GM19372 (cell line): ENCODE measurements at regions not wholly inside any gene's neighbourhood (a gene's known extent, or its start where the extent isn't known, plus 50 kb on each side); places are given as distances from the start of the nearest gene placed in this dataset.

Experiments
- ATAC-seq: cut with Tn5 transposase; IDR thresholded peaks from one replicate; pipeline ENCODE4 v1.9.1; 2021; ENCODE audit warnings: mild to moderate bottlenecking, low read depth, moderate library complexity; ENCODE audit not compliant: unreplicated experiment

DNA sequence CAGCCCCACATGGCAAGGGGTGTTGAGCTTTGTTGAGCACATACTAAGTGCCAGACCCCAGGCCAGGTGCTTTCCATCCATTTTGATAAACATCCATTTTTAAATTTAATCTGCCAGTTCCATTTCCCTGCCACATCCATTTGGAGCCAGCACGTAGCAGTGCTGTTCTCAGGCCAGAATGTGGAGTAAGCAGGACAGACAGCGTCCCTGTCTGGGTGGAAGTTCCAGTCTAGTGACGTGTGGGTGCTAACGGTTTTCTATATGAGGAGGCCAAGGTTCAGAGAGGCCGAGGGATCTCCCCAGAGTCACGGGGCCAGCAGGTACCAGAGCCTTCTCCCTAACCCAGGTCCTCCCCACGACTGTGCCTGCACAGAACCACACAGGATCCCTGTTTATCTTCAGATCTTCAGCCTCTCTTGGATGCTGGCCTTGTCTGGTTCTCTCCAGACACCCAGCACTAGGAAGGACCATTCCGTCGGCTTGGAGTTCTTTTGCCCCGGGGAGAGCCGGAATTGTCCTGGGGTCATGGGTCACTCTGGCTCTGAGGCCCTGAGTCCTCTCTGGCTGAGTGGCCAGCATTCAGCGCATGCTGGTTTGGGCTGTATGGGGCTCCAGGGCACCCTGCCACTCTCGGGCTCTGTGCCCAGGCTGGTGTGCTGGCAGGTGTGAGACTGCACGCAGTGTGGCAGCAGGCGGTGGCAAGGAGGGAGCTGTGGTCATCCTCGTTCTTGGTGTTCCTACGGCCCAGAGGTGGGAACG, 63.6 kb upstream of the PPARA start:
- no peak for ATAC-seq

DNA sequence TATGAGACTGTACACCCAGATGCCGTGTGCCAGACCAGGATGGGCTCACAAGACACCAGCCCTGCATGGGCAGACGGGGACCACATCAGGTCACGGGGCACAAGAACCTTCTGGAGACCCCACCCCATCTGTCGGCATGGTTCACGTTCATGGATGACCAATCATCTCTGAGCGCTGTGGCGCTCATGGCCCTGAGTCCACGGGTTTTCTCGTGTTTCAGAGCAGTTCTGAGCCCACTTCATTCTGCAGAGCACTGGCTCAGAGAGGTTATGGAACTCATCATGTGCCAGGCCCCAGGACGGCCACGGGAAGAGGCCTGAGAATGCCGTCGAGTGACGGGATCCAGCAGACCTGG, 63.0 kb upstream of the PPARA start:
- ATAC-seq: no peak

DNA sequence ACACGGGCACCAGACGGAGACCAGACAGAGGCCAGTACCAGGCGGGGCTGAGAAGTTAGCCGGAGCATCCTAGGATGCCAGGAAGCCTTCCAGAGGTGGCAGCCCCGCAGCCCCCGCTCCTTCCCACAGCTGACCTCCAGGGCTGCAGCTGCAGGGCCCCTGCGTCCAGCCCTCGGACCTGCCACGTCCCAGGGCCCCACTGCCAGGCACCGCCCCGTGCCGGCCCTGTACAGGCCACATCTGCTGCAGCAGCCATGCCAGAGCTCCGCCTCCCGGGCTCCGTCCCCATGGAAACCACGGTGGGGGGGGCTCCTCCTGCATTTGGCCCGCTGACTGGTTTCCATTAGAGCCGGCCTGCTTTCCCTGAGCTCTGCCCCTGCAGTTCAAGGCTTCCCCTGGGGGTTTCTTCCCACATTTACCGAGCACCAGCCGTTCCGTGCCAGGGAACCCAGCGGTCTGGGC, 62.5 kb upstream of the PPARA start:
- no peak for ATAC-seq

DNA sequence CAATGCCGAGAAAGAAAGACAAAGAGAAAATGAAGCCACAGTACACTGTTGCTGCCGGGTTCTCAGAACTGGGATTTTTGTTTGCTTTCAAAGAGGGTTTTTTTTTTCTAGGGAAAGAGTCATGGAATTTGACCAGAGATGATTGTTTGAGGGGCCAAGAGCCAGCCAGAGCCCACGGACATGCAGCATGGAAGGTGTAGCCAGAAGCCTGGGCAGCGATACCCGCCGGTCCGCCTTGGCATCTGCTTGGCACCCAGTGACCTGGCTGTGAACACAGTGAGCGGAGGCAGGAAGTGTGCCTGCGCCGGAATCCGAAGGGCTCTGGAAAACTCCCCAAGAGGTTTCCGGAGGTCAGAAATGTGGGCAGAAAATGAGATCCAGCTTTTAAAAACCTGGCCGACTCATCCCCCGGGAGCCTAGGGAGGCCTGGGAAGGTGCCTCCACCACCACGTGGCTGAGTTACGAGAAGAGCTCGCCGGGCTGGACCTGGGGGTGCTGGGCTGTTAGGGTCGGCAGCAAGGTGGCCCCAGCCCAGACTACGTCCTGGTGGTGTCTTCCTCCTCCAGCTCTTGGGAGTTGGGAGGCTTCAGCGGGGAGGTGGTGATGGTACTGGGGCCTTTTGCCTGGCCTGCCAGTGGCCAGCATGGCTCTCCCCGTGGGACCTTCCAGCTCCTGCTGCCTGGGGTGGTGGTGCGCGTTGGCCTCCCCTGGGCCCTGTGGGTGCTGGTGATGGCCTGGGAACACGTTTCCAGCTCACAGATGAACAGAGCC, 61.6 kb upstream of the PPARA start:
- ATAC-seq: no peak

DNA sequence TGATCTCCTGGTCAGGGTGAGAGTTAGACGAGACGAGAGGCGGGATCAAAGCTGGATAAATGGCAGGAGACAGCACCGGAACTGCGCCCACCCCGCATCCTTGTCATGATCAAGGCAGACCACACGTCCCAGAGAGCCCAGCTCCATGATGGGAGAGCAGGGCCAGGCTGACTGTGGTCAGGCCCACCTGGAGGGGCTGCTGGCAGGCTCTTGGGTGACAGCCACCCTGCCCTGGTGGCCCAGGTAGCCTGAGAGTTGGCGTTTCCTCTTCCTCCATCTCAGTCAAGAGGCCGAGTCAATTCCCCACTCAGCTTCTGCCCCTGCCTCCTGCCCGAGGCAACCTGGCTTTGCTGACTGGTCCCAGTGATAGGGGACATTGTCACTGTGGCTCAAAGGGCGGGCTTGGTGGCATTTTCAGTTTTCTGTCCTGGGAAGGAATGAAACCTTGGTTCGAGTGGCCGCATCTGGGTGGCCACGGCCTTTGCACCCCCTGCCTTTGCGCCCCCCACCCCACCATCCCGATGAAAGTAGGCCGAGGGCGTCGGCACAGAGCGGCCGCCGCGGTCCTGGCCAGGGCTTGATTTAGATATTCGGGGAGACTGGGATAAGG, 60.8 kb upstream of the PPARA start:
- no peak for ATAC-seq

DNA sequence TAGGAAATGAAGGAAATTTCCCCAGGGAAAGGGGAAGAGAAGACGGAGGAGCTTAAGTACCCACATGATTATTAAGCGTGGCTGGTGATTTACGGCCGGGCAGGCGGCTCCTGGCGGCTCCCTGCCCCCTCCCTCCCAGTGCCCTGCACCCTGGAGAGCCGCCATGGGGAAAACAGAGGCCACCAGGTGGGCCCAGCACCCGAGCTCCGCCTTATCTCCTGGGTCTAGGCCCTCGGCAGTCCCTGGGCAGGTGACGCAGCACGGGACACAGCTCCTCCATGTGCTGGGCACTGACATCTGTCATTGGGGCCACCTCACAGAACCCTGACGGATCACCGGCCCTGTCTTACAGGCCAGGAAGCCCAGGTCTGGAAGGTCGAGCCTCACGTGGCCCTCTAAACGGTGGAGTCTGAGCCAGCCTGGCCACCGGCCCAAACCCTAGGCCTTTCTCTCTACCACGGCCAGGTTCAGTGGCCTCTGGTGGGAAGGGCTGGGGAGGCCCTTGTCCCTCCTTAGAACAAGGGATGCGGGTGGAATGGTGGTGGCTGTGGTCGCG, 60.2 kb upstream of the PPARA start:
- no peak for ATAC-seq

DNA sequence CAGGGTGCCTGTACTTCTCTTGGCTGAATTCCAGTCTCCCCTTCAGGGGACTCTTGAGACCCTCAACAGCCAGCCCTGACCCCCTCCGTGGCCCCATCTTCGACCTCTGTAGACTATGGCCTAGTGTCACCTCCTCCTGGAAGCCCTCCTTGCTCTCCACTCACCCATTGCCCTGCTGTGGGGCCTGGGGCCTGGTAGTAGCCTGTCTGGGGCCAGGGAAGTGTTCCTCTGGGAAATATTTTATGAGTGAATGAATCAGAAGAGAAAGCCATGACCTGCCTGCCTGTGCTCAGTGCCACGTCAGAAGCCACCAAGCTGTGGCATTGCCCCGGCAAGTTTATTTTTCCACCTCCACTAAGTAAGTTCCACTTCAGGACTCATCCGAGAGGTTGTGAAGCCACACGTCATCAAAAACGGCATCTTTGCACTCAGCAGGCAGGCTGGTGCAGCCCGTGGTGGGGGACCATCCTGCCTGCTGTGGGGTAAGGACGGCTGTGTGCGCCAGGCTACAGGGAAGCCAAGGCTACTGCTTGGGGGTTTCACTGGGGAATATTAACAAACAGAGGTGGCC, 59.6 kb upstream of the PPARA start:
- ATAC-seq: no peak

DNA sequence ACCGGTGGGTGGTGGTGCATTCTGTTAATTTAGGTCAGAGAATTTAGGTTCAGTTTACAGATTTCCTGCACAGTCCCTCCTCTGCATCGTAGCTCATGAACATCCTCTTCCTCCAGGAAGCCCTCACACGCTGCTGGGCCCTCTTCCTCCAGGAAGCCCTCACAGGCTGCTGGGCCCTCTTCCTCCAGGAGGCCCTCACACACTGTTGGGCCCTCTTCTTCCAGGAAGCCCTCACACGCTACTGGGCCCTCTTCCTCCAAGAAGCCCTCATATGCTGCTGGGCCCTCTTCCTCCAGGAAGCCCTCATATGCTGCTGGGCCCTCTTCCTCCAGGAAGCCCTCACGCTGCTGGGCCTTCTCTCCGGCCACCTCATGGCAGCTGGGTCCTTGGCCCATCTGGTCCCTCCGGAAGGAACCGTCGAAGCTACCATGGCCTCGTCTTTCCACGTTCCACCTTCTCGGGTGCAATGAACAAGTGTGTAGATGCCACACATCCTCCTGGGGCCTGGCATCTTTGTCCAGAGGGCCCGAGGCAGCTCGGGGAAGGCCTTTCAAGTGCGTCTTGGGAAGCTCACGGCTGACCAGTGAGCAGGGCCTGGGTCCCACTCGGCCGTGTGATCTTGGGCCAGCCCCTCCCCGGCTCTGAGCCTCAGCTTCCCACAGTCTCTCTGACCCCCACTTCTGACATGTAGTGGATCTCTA, 58.9 kb upstream of the PPARA start:
- no peak for ATAC-seq

DNA sequence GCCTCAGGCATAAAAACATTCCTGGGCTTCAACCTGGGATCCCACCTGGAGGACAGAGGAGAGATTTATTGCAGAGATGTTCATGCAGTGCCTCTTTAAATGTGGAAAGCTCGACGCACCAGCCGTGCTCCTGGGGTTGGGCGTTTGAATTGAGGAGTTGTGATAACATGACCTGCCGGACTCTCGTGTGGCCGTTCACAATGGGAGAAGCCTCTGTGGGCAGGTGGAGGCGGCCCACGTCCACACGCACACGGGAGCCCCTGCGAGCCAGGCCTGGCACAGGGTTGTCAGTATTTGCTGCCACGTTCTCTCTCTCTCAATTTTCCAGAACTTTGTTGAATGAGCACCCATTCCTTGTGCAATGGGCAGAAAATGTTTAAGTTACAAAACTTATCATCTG, 58.3 kb upstream of the PPARA start:
- ATAC-seq: no peak

DNA sequence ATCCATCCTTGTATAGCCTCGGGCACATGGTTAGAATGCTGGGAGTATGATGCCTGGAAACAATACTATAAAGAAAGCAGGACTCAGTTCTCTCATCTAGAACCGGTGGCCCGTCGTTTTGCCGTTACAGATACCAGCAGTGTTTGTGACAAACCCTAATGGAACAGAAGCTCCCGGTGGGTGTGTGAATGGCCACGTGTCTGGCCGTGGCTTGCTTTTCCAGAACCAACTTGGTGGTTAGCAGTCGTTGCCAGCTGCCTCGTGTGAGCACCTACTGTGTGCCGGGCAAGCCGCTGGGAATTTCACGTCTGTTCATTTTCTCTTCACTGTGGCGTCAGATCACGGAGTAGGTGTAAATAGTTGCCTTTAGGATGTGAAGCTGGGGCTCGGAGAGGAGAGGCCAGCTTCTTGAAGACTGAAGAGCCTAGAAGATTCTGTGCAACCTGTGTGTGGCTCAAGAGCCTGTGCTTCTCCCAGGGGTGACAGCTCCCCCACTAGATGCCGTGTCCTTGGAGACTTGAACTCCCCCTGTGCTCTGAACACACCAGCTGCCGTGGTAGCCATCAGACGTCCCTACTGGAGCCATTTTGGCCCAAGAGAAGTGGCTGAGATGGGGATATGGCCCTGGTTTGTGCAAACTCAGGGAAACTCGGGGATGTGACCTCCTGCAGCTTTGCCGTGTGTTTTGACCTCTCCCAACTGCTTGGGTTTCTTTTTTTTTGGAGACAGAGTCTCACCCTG, 57.5 kb upstream of the PPARA start:
- no peak for ATAC-seq

DNA sequence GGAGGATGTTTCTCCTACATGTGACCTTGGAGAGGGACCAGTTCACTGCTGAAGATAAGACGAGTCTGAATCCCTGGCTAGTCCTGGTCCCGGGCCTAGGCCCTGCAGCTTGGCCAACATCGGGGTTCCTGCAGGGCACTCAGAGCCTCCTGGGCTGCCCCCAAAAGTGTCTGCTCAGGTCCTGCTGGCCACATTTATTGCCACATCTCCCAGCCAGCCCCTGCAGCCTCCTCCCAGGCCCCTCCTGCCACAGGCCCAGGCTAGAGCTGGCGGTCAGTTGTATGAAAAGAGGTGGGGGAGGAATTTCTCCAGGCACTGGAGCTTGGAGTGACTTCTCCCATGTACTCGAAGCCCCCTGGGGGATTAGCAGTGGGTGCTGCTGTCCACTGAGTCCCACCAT, 56.5 kb upstream of the PPARA start:
- ATAC-seq: no peak

DNA sequence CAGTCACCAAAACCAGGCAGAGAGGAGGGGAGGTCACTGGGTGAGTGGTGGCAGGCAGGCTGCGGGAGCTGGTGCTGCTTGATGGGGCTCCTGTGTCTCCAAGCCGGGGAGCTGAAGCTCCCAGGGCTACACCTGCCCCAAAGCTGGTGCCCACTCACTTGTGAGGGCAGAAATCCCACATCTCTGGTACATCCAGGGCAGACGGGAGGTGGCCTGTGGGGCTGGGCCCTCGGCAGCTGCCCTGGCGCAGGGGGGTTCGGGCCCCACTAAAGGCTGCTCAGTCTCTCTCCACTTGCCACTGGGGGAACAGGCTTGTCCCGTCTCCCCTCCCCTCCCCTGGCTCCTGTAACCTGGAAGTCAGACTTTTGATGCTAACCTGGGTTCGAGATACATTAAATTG, 55.6 kb upstream of the PPARA start:
- ATAC-seq: no peak

DNA sequence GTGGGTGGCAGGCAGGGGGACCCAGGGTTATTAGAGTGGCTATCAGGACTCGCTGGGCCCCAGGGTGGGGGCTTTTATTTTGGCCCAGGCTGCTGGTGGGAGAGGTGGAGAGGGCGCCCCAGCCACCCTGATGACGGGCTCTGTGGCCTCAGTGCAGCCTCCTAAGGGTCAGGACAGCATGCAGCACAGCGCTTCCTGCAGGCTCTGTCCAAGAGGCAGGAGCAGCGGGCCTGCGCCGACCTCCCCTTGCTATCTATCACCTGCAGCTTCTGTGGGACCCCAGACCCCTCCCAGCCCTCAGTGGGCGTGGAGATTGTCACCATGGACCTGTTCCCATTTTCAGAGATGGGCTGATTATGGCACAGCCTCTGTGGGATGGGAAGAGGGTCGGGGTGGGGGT, 54.3 kb upstream of the PPARA start:
- ATAC-seq: no peak

DNA sequence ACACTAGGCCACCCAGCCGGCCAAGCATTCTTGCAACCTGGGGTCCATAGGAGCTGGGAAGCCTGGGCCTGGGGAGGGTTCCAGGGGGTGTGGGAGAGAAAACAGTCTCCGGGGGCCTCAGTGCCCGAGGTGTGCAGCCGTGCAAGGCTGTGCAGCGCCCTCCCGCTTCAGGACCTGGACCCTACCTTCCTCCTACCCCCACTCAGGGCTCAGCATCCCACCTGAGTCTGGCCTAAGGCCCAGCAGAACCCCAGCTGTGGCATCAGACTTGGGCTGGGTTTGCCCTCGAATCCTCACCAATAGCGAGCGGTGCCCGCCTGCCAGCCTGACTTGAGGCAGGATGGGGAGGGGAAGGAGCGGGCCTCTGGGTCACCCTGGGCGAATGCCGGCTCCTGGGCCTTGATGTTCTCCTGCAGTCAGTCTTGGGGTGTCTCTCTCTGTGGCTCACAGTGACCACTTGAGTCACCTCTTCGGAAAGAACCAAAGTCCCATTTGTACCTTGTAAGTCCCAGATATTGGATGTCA, 53.6 kb upstream of the PPARA start:
- no peak for ATAC-seq

DNA sequence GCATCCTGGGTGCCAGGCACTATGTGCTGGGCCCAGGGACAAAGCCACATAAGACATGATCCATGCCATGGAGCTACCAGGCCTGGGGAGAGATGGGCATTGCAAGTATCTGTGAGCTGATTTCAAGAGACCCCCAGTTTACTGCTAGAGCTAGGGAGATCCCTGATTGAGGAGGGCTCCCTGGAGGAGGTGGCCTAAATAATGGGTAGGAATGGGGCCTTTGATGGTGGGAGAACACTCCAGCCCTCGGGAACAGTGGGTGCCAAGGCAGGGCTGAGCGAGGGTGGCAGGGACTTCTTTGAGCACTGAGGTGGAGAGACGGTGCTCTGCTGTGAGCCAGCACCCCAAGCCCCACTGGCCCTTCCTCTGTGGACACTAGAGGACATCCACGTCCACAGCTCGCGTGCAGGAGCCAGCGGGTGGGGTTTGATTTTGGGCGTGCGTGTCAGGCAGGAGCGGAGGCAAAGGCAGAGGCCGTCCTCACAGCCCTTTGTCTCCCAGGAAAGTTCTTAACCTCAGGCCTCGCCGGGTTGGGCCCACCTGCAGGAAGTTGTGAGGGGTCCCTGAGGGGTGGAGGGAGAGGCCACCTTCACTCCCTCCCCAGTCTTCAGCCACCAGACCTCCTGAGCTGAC, 52.9 kb upstream of the PPARA start:
- no peak for ATAC-seq

DNA sequence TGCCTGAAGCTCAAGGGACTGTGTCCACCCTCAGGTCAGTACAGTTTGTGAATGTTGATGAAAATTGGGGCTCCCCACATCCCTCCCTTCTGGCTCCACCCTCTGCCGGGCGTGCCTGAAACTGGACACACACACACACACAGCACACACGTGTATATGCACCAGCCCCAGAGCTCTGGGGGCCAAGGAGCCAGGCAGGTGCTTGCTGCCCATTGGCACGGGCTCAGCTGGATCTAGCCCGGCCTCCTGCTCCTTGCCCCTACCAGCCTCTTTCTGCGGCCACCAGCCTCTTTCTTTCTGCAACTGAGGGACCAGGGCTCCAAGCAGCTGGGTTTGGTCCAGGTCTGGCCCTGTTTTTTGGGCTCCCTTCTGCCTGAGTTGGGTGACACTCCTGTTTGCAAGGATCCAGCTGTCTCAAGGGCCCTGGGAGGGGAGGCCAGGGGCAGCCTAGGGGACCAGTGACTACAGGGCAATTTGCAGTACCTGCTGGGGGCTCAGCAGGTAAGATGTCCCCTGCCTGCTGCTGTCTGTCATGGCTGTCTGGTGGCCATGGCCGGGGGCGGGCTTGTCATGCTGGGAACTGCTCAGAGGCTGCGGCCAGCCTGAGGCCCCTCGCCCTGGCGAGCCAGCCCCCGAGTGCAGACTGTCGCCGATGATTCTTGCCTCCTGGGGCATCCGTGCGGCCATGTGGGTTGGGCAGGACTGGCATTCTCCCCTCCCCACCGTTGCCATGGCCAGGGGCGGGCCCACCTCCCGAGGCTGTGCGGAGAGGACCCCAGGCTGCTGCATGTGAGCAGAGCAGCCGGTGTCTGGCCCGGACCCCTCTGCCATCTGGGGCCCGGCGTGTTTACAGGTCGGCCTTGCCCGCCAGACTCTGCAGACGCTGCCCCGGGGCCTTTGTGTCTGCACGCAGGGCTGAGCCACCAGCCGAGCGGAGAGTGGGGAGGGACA, 51.5 kb upstream of the PPARA start:
- no peak for ATAC-seq

DNA sequence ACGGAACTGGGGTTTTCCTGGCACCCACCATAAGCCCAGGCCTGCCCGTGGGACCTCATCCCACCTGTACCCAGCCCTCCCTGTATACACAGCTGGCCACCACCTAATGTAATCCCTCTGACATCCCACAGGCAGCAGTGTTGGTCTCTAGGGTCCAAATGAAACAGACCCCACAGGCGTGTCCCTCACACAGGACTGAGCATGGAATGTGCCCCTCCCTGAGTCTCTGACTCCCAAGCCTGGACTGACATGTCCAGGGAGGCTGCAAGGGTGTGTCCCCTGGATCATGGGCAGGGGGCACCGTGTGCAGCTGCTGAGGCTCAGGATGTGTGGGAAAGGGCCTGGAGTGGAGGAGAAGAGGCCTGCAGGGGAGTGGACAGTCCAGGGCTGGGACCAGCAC, 50.6 kb upstream of the PPARA start:
- ATAC-seq: no peak
